ENCODE measurements at regions not wholly inside any gene's neighbourhood (a gene's known extent, or its start where the extent isn't known, plus 50 kb on each side); places are given as distances from the start of the nearest gene placed in this dataset.
"Not testable (repeated sequence)": the region's sequence is repeated elsewhere in the genome, so short reads cannot be mapped to it uniquely, and the experiment has no call there.

- DNase-seq (ENCODE audit: insufficient read length, low spot score) (no peak), FAIRE-seq (no peak)
Measured at GRCh38 chr5:90263102-90263820, 146.3 kb downstream of the CETN3 start.

DNA sequence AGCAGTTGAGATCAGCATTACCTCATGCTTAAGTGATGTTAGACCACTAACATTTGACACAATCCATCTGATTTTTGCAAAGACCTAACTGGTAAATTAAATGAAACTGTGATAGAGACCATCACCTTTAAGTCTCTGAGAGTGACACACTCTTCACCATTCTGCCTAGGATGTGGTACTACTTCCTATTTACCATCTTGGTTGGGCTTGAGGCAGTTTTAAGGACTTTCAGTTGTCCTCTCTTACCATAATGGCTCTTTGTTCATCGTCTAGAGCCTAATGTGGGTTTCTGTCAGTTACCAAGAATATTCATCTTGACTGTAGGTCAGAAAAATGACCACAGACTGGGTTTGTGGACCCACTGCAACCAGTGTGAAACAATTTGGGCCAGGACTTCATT lies 158.1 kb downstream of the CETN3 start:
- no peak for FAIRE-seq
- no peak for TF ChIP-seq POU2F2 (IDR thresholded peaks at IDR 0.05; ENCODE audit: low read depth, low read length)
- no peak for TF ChIP-seq SPI1 (IDR thresholded peaks at IDR 0.05; ENCODE audit: low read depth, low read length)
- no peak for TF ChIP-seq PAX5 (IDR thresholded peaks at IDR 0.05; ENCODE audit: insufficient read depth, low read length, severe bottlenecking)
- TF ChIP-seq TAF1 (IDR thresholded peaks at IDR 0.05; ENCODE audit: low read depth, low read length): no peak
- TF ChIP-seq POLR2AphosphoS5 (IDR thresholded peaks at IDR 0.05; ENCODE audit: low read depth, low read length): no peak
- no peak for TF ChIP-seq POLR2A (IDR thresholded peaks at IDR 0.05; ENCODE audit: low read depth, low read length)
- DNase-seq (ENCODE audit: insufficient read length, low spot score): no peak

More at GRCh38 chr5:90263102-90263820, 146.3 kb downstream of the CETN3 start:
- TF ChIP-seq POLR2AphosphoS5 (IDR thresholded peaks at IDR 0.05; ENCODE audit: low read depth, low read length): no peak
- TF ChIP-seq POLR2A (IDR thresholded peaks at IDR 0.05; ENCODE audit: low read depth, low read length): no peak
- TF ChIP-seq SPI1 (IDR thresholded peaks at IDR 0.05; ENCODE audit: low read depth, low read length): no peak
- no peak for TF ChIP-seq TAF1 (IDR thresholded peaks at IDR 0.05; ENCODE audit: low read depth, low read length)
- no peak for TF ChIP-seq POU2F2 (IDR thresholded peaks at IDR 0.05; ENCODE audit: low read depth, low read length)
- TF ChIP-seq PAX5 (IDR thresholded peaks at IDR 0.05; ENCODE audit: insufficient read depth, low read length, severe bottlenecking): no peak

GRCh38 chr5:90248640-90249039 lies 160.9 kb downstream of the CETN3 start:
- TF ChIP-seq POLR2A (IDR thresholded peaks at IDR 0.05; ENCODE audit: low read depth, low read length) (no peak), SPI1 (IDR thresholded peaks at IDR 0.05; ENCODE audit: low read depth, low read length) (no peak), PAX5 (IDR thresholded peaks at IDR 0.05; ENCODE audit: insufficient read depth, low read length, severe bottlenecking) (no peak), TAF1 (IDR thresholded peaks at IDR 0.05; ENCODE audit: low read depth, low read length) (no peak), POLR2AphosphoS5 (IDR thresholded peaks at IDR 0.05; ENCODE audit: low read depth, low read length) (no peak), POU2F2 (IDR thresholded peaks at IDR 0.05; ENCODE audit: low read depth, low read length) (no peak)
- DNase-seq (ENCODE audit: insufficient read length, low spot score) (no peak), FAIRE-seq (no peak)

GRCh38 chr5:90243848-90244247 lies 165.7 kb downstream of the CETN3 start:
- FAIRE-seq: not testable (repeated sequence)

GRCh38 chr5:90233476-90233875 lies 176.1 kb downstream of the CETN3 start:
- FAIRE-seq: no peak

More at GRCh38 chr5:90243848-90244247, 165.7 kb downstream of the CETN3 start:
- not testable (repeated sequence) for DNase-seq (ENCODE audit: insufficient read length, low spot score)

DNA sequence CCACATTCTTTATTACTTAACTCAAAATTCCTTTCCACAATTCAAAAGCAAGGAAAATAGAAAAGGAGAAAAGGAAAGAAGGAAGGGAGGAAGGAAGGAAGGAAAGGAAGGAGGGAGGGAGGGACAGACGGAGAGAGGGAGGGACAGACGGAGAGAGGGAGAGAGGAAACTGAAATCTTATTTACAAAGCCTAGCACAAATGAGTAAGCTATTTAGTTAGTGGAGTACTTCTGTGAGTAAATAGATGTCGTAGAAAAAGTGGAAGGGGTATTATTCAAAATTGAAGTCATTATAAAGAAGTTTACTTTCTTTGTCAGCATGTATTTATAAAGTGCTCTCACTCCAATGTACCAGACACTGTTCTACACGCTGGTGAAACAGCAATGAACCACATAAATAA lies 177.9 kb downstream of the CETN3 start:
- FAIRE-seq (no peak), DNase-seq (ENCODE audit: insufficient read length, low spot score) (no peak)
- TF ChIP-seq SPI1 (IDR thresholded peaks at IDR 0.05; ENCODE audit: low read depth, low read length) (no peak), POLR2A (IDR thresholded peaks at IDR 0.05; ENCODE audit: low read depth, low read length) (no peak), POLR2AphosphoS5 (IDR thresholded peaks at IDR 0.05; ENCODE audit: low read depth, low read length) (no peak), POU2F2 (IDR thresholded peaks at IDR 0.05; ENCODE audit: low read depth, low read length) (no peak), TAF1 (IDR thresholded peaks at IDR 0.05; ENCODE audit: low read depth, low read length) (no peak)

More at GRCh38 chr5:90233476-90233875, 176.1 kb downstream of the CETN3 start:
- no peak for TF ChIP-seq PAX5 (IDR thresholded peaks at IDR 0.05; ENCODE audit: insufficient read depth, low read length, severe bottlenecking)
- no peak for TF ChIP-seq TAF1 (IDR thresholded peaks at IDR 0.05; ENCODE audit: low read depth, low read length)
- no peak for TF ChIP-seq POLR2AphosphoS5 (IDR thresholded peaks at IDR 0.05; ENCODE audit: low read depth, low read length)
- TF ChIP-seq POLR2A (IDR thresholded peaks at IDR 0.05; ENCODE audit: low read depth, low read length): no peak
- no peak for TF ChIP-seq SPI1 (IDR thresholded peaks at IDR 0.05; ENCODE audit: low read depth, low read length)
- no peak for TF ChIP-seq POU2F2 (IDR thresholded peaks at IDR 0.05; ENCODE audit: low read depth, low read length)
- DNase-seq (ENCODE audit: insufficient read length, low spot score): no peak

DNA sequence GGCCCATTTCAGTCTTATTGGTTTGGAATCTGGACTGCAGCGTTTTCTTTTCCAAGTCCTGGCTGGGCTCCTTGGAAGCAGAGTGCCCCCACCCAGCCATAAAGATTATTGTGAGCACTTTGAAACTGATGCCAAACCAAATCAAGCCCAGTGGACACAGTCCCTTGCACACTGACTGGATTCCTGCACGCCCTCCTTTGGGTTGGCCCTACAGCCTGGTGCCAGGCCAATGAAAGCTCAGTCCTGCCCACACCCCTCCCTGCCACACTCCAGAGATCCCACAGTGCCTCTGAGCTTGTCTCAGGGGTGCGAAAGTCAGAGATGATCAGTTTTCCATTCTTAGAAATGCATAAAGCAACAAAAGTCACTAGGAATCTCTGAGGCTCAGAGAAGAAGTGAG lies 181.9 kb downstream of the CETN3 start:
- no peak for TF ChIP-seq POU2F2 (IDR thresholded peaks at IDR 0.05; ENCODE audit: low read depth, low read length)
- TF ChIP-seq POLR2A (IDR thresholded peaks at IDR 0.05; ENCODE audit: low read depth, low read length): no peak
- TF ChIP-seq TAF1 (IDR thresholded peaks at IDR 0.05; ENCODE audit: low read depth, low read length): no peak
- TF ChIP-seq PAX5 (IDR thresholded peaks at IDR 0.05; ENCODE audit: insufficient read depth, low read length, severe bottlenecking): no peak
- TF ChIP-seq POLR2AphosphoS5 (IDR thresholded peaks at IDR 0.05; ENCODE audit: low read depth, low read length): no peak
- TF ChIP-seq SPI1 (IDR thresholded peaks at IDR 0.05; ENCODE audit: low read depth, low read length): no peak
- DNase-seq (ENCODE audit: insufficient read length, low spot score) (no peak), FAIRE-seq (no peak)

DNA sequence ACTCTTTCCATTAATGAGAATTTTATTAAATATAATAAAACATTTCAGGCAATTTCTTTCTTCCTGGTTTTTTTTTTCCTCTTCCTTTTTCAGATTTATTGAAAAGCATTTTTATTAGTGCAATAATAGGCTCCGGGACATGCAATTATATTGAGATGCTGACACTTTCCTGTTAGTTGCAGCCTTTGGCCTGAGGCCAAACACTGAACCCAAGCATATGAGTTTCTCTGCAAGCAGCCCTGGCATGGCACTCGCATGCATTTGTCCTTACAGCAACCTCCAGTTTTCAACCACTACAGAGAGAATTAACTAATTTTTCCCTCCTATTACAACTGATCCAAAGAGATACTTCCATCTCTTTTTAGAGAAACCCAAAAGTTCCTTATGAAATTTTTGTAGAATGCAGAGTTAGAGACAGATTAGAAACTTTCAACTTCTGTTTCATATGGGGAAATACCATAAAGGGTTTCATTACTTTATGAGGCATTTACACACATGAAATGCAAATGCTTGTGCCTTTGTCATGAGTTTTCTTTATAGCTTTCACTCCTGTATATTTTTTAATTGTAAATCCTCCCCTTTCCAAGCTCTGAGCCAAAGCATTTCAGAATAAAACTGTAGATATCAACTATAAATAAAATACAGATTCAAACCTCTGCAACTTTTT lies 183.0 kb downstream of the CETN3 start:
- FAIRE-seq (no peak), DNase-seq (ENCODE audit: insufficient read length, low spot score) (no peak)
- TF ChIP-seq TAF1 (IDR thresholded peaks at IDR 0.05; ENCODE audit: low read depth, low read length) (no peak), POLR2AphosphoS5 (IDR thresholded peaks at IDR 0.05; ENCODE audit: low read depth, low read length) (no peak), POU2F2 (IDR thresholded peaks at IDR 0.05; ENCODE audit: low read depth, low read length) (no peak), PAX5 (IDR thresholded peaks at IDR 0.05; ENCODE audit: insufficient read depth, low read length, severe bottlenecking) (no peak), SPI1 (IDR thresholded peaks at IDR 0.05; ENCODE audit: low read depth, low read length) (no peak), POLR2A (IDR thresholded peaks at IDR 0.05; ENCODE audit: low read depth, low read length) (no peak)

DNA sequence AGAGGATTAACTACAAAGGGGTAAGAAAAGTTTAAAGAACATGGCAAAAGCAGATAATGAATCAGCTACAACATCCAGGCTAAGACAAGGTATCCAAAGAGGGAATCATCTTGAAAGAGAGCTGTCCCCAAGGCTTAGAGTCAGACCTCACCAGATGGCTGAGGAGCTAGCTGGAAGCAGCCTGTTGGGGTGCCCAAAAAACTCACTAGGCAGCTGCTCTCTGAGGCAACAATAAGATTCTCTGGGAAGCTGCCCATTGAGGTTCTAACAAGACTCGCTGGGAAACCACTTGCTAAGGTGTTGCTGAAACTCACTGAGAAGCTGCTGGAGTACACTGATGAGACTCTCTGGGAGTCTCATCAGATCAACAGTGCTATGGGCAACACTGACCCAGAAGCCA lies 185.2 kb downstream of the CETN3 start:
- FAIRE-seq (no peak), DNase-seq (ENCODE audit: insufficient read length, low spot score) (no peak)

More for the DNA sequence above, 185.2 kb downstream of the CETN3 start:
- TF ChIP-seq SPI1 (IDR thresholded peaks at IDR 0.05; ENCODE audit: low read depth, low read length) (no peak), POLR2AphosphoS5 (IDR thresholded peaks at IDR 0.05; ENCODE audit: low read depth, low read length) (no peak), POU2F2 (IDR thresholded peaks at IDR 0.05; ENCODE audit: low read depth, low read length) (no peak), TAF1 (IDR thresholded peaks at IDR 0.05; ENCODE audit: low read depth, low read length) (no peak), POLR2A (IDR thresholded peaks at IDR 0.05; ENCODE audit: low read depth, low read length) (no peak), PAX5 (IDR thresholded peaks at IDR 0.05; ENCODE audit: insufficient read depth, low read length, severe bottlenecking) (no peak)
